Activated CD4-positive, alpha-beta T cell treated with anti-CD3 and anti-CD28 coated beads, Interleukin-2, amount 10 ng/mL, durations not matched to agents 7 days and 5 days (primary cell): ENCODE measurements at regions not wholly inside any gene's neighbourhood (a gene's known extent, or its start where the extent isn't known, plus 50 kb on each side); places are given as distances from the start of the nearest gene placed in this dataset.

Source experiments
- CTCF ChIA-PET: fragments of 350-600 bp; sonication (Branson Sonifier 250); formaldehyde crosslinking; loops from one replicate; lab custom pipeline; 2021; ENCODE audit warnings: antibody characterized with exemption; lab: Charles Lee
- POLR2A ChIA-PET: fragments of 350-600 bp; sonication (Branson Sonifier 250); formaldehyde crosslinking; loops from one replicate; lab custom pipeline; 2021; ENCODE audit warnings: antibody characterized with exemption; lab: Charles Lee
- DNase-seq: peaks from one replicate; pipeline ENCODE4 v3.0.0-alpha.2; 2020
- H3K27ac Mint-ChIP-seq: one replicate; pipeline ENCODE4 v1.8.0; 2021; ENCODE audit warnings: mild to moderate bottlenecking, moderate library complexity, mixed read lengths
- H3K27me3 Mint-ChIP-seq: one replicate; pipeline ENCODE4 v1.8.0; 2021; ENCODE audit warnings: mixed read lengths
- H3K36me3 Mint-ChIP-seq: one replicate; pipeline ENCODE4 v1.8.0; 2021; ENCODE audit warnings: low read depth, mixed read lengths
- H3K4me1 Mint-ChIP-seq: one replicate; pipeline ENCODE4 v1.8.0; 2021; ENCODE audit warnings: mixed read lengths
- H3K4me3 Mint-ChIP-seq: one replicate; pipeline ENCODE4 v1.8.0; 2021; ENCODE audit warnings: mild to moderate bottlenecking, moderate library complexity, mixed read lengths
- H3K9me3 Mint-ChIP-seq: one replicate; pipeline ENCODE4 v1.8.0; 2021; ENCODE audit warnings: mixed read lengths

GRCh38 chr20:7493311-7493710 lies 446.9 kb downstream of the HAO1 start:
- DNase-seq, result no peak
- Mint-ChIP-seq H3K27ac (no peak overlapping the region), H3K4me1 (no peaks in the 10 kb centered on the region), H3K27me3 (no peaks in the 10 kb centered on the region), H3K36me3 (no peaks in the 10 kb centered on the region), H3K4me3 (no peak overlapping the region), H3K9me3 (peaks cover 12% of the 10 kb centered on the region)
- ChIA-PET CTCF (no interaction called here), POLR2A (no interaction called here)

- no peak for DNase-seq
- ChIA-PET POLR2A (no interaction called here), CTCF (no interaction called here)
- no peak overlapping the region for H3K27ac Mint-ChIP-seq
- H3K36me3 Mint-ChIP-seq, result no peaks in the 10 kb centered on the region
- peaks cover 10% of the 10 kb centered on the region for H3K9me3 Mint-ChIP-seq
- H3K27me3 Mint-ChIP-seq, result no peaks in the 10 kb centered on the region
- no peaks in the 10 kb centered on the region for H3K4me1 Mint-ChIP-seq
- no peak overlapping the region for H3K4me3 Mint-ChIP-seq
Observed at GRCh38 chr20:7496394-7496991, 443.8 kb downstream of the HAO1 start.

DNA sequence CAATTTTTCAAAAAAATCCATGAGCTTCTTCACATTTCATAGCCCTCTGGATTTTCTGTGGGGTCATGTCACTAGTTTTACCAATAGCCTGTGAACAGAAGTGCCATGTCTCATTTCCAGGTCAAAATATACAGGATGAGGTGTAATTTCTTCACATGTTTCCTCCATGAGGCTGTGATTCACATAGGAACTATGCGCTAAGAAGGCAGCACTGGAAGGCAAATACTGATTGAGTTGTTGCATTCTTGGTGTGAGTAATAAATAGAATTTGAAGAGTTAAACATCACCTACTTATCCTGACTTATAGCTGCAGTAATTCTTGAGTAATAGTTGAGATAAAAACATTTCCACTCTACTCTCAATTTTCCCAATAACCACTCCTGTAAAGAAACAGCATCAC lies 442.3 kb downstream of the HAO1 start:
- no peaks in the 10 kb centered on the region for H3K27me3 Mint-ChIP-seq
- DNase-seq, result no peak
- ChIA-PET CTCF (no interaction called here), POLR2A (no interaction called here)
- no peaks in the 10 kb centered on the region for H3K36me3 Mint-ChIP-seq
- H3K4me3 Mint-ChIP-seq, result no peak overlapping the region
- H3K9me3 Mint-ChIP-seq, result peaks cover 10% of the 10 kb centered on the region
- no peaks in the 10 kb centered on the region for H3K4me1 Mint-ChIP-seq
- H3K27ac Mint-ChIP-seq, result no peak overlapping the region

DNA sequence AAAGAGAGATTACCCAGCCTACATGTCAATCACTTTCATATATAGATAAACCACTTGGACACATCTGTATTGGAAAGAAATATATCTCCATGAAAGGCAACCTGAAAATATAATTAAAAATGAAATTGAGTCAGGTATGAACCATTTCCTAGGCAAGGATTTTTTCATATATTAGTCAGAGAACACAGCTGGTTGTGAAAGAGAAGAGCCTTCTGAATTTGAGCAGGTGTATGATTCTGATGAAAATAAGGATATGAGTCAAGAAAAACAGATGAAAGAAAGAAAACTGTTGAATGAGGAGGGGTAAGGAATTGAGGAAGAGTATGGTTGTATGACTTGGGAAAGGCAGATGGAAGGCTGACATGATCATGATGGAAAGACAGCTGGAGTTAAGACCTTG lies 441.1 kb downstream of the HAO1 start:
- Mint-ChIP-seq H3K4me3 (no peak overlapping the region), H3K36me3 (no peaks in the 10 kb centered on the region), H3K27me3 (no peaks in the 10 kb centered on the region), H3K27ac (no peak overlapping the region), H3K9me3 (peaks cover 8% of the 10 kb centered on the region), H3K4me1 (no peaks in the 10 kb centered on the region)
- POLR2A ChIA-PET, result no interaction called here
- CTCF ChIA-PET, result no interaction called here
- DNase-seq, result no peak

GRCh38 chr20:7500231-7500663 lies 440.0 kb downstream of the HAO1 start:
- H3K4me3 Mint-ChIP-seq, result no peak overlapping the region
- no peaks in the 10 kb centered on the region for H3K27me3 Mint-ChIP-seq
- no peaks in the 10 kb centered on the region for H3K4me1 Mint-ChIP-seq
- CTCF ChIA-PET, result no interaction called here
- DNase-seq, result no peak
- POLR2A ChIA-PET, result no interaction called here
- H3K36me3 Mint-ChIP-seq, result no peaks in the 10 kb centered on the region
- H3K27ac Mint-ChIP-seq, result no peak overlapping the region
- H3K9me3 Mint-ChIP-seq, result peaks cover 2% of the 10 kb centered on the region

DNA sequence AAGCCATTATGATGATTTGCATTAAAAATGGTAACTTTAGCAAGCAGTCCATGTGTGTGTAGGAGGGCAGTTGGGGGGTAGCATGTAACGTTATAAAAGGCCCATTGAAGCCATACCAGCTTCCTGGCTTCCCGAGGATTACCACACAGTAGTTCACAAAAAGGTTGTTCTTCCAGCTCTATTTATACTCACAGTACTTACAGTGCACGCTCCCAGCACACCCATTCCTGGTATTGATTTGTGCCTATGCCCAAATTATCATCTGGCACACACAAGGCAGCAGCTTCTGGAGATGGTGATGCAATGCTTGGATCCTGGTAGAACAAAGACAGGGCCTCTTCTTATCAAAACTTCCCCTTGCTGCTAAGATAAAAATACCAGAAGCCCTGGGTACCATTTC lies 436.8 kb downstream of the HAO1 start:
- Mint-ChIP-seq H3K36me3 (no peaks in the 10 kb centered on the region), H3K4me3 (no peak overlapping the region), H3K27me3 (no peaks in the 10 kb centered on the region), H3K27ac (no peak overlapping the region), H3K9me3 (no peaks in the 10 kb centered on the region), H3K4me1 (no peaks in the 10 kb centered on the region)
- no peak for DNase-seq
- ChIA-PET POLR2A (no interaction called here), CTCF (no interaction called here)

GRCh38 chr20:7505152-7505834 lies 435.0 kb downstream of the HAO1 start:
- DNase-seq, result no peak
- H3K9me3 Mint-ChIP-seq, result no peaks in the 10 kb centered on the region
- H3K4me3 Mint-ChIP-seq, result no peak overlapping the region
- H3K36me3 Mint-ChIP-seq, result no peaks in the 10 kb centered on the region
- ChIA-PET CTCF (no interaction called here), POLR2A (no interaction called here)
- no peaks in the 10 kb centered on the region for H3K4me1 Mint-ChIP-seq
- no peak overlapping the region for H3K27ac Mint-ChIP-seq
- no peaks in the 10 kb centered on the region for H3K27me3 Mint-ChIP-seq

DNA sequence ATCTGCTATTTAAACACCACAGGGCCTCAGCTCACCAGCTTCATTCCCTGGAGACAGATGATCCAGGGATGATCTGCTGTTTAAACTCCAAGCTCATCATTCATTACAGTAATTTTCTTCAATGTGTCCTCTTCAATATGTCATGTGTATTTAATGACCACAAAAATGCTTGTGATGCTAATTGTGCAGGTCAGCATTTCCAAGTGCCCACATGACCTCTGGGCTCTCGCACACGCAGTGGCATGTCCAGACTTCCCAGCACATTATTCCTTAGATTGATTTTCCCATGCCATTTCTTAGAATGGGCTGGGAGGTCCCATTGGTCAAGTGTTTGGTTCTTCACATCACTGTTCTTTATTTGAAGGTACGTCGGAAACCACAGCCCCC lies 434.4 kb downstream of the HAO1 start:
- Mint-ChIP-seq H3K4me1 (no peaks in the 10 kb centered on the region), H3K27me3 (no peaks in the 10 kb centered on the region), H3K27ac (no peak overlapping the region), H3K4me3 (no peak overlapping the region), H3K36me3 (no peaks in the 10 kb centered on the region), H3K9me3 (no peaks in the 10 kb centered on the region)
- ChIA-PET POLR2A (no interaction called here), CTCF (no interaction called here)
- no peak for DNase-seq

DNA sequence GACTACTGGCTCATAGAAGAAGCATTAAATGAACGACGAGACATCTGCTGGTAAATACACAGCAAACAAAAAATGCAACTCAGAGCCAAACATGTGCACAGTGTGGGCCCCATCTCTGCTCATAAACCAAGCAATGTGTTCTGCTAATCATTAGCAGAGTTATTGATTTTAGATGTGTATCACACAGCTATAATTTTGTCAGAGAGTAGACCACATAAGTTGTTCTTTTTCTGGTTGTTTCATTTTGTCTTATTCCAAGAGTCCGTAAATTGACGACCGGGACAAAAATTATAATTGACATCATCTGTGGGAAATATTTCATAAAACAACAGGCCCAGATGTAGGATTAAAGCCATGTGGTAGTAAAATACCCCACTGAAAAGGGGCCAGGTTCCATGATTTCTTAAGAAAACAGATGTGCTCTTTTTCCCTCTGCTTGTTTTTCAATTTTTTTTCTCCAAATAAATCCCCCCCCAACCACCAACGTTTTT lies 423.6 kb downstream of the HAO1 start:
- no peaks in the 10 kb centered on the region for H3K27me3 Mint-ChIP-seq
- H3K4me3 Mint-ChIP-seq, result no peak overlapping the region
- ChIA-PET CTCF (no interaction called here), POLR2A (no interaction called here)
- H3K9me3 Mint-ChIP-seq, result peaks cover 2% of the 10 kb centered on the region
- no peak for DNase-seq
- no peak overlapping the region for H3K27ac Mint-ChIP-seq
- no peaks in the 10 kb centered on the region for H3K4me1 Mint-ChIP-seq
- H3K36me3 Mint-ChIP-seq, result no peaks in the 10 kb centered on the region

- H3K9me3 Mint-ChIP-seq, result peaks cover 2% of the 10 kb centered on the region
- H3K36me3 Mint-ChIP-seq, result no peaks in the 10 kb centered on the region
- no peak for DNase-seq
- ChIA-PET POLR2A (no interaction called here), CTCF (no interaction called here)
- no peaks in the 10 kb centered on the region for H3K4me1 Mint-ChIP-seq
- H3K4me3 Mint-ChIP-seq, result no peak overlapping the region
- H3K27ac Mint-ChIP-seq, result no peak overlapping the region
- H3K27me3 Mint-ChIP-seq, result no peaks in the 10 kb centered on the region
Observed at GRCh38 chr20:7520361-7520760, 419.9 kb downstream of the HAO1 start.

- Mint-ChIP-seq H3K27ac (no peak overlapping the region), H3K4me1 (no peaks in the 10 kb centered on the region), H3K4me3 (no peak overlapping the region), H3K9me3 (peaks cover 2% of the 10 kb centered on the region), H3K36me3 (no peaks in the 10 kb centered on the region), H3K27me3 (no peaks in the 10 kb centered on the region)
- DNase-seq, result no peak
- ChIA-PET CTCF (no interaction called here), POLR2A (no interaction called here)
Observed at GRCh38 chr20:7523288-7523687, 417.0 kb downstream of the HAO1 start.

DNA sequence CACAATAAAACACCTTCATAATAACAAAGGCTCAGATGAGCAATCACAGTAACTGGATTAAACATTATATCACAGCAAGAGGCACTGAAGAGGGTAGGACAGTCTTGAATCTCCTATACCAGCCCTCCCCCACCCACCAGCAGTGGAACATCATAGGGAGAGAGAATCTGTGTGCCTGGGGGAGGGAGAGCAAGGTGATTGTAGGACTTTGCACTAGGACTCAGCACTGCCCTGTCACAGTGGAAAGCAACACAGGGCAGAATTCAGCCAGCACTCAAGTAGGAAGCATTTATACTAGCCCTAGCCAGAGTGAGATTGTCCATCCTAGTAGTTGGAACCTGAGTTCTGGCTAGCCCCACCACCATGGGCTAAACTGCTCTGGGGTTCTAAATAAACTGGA lies 400.2 kb downstream of the HAO1 start:
- no peaks in the 10 kb centered on the region for H3K36me3 Mint-ChIP-seq
- no peak for DNase-seq
- ChIA-PET CTCF (no interaction called here), POLR2A (no interaction called here)
- no peaks in the 10 kb centered on the region for H3K4me1 Mint-ChIP-seq
- no peak overlapping the region for H3K4me3 Mint-ChIP-seq
- no peaks in the 10 kb centered on the region for H3K27me3 Mint-ChIP-seq
- no peak overlapping the region for H3K27ac Mint-ChIP-seq
- peaks cover 7% of the 10 kb centered on the region for H3K9me3 Mint-ChIP-seq

DNA sequence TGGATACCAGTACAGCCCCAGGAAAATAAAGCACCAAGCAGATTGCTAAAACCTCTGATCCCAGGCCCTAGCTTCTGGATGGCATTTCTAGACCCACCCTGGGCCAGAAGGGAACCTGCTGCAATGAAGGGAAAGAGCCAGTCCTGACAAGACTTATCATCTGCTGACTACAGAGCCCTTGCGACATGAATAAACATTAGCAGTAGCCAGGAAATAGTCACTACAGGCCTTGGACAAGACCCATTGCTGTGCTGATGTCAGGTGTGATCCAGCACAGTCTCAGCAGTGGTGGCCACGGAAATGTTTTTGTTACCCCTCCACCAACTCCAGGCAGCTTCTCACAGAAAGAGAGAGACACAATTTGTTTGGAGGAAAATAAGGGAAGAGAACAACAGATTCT lies 399.3 kb downstream of the HAO1 start:
- no peak overlapping the region for H3K4me3 Mint-ChIP-seq
- ChIA-PET POLR2A (no interaction called here), CTCF (no interaction called here)
- H3K9me3 Mint-ChIP-seq, result peaks cover 7% of the 10 kb centered on the region
- no peaks in the 10 kb centered on the region for H3K36me3 Mint-ChIP-seq
- no peaks in the 10 kb centered on the region for H3K27me3 Mint-ChIP-seq
- no peak overlapping the region for H3K27ac Mint-ChIP-seq
- H3K4me1 Mint-ChIP-seq, result no peaks in the 10 kb centered on the region
- DNase-seq, result no peak

- ChIA-PET POLR2A (no interaction called here), CTCF (no interaction called here)
- H3K27ac Mint-ChIP-seq, result no peak overlapping the region
- no peaks in the 10 kb centered on the region for H3K9me3 Mint-ChIP-seq
- H3K27me3 Mint-ChIP-seq, result no peaks in the 10 kb centered on the region
- H3K4me3 Mint-ChIP-seq, result no peak overlapping the region
- DNase-seq, result no peak
- no peaks in the 10 kb centered on the region for H3K4me1 Mint-ChIP-seq
- no peaks in the 10 kb centered on the region for H3K36me3 Mint-ChIP-seq
Observed at GRCh38 chr20:7571101-7571500, 369.2 kb downstream of the HAO1 start.
